CD4-positive, alpha-beta T cell treated with Interferon gamma for 1 hour (primary cell): ENCODE measurements at regions not wholly inside any gene's neighbourhood (a gene's known extent, or its start where the extent isn't known, plus 50 kb on each side); places are given as distances from the start of the nearest gene placed in this dataset.
A peak's percentile ranks its signal among the peaks of the same experiment; 100 is the strongest.

ENCODE experiments used
- DNase-seq: peaks from one replicate; pipeline ENCODE4 v3.0.0-alpha.2; 2020

DNA sequence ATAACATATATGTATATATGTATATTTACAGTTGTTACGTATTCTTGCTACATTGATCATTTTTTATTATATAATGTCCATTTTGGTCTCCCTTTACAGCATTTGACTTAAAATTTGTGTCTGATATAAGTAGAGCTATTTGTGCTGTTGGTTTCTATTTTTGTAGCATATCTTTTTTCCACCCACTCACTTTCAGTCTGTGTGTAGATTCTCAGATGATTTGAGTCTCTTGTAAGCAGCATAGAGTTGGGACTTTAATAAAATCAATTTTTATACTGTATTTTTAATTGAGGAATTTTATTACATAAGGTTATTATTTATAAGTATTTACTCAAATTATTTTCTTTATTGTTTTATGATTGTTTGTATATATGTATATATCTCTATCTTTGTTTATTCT, 1293.7 kb downstream of the TMEM121 start:
- DNase-seq = no peak

GRCh38 chr14:106821119-106821518, 1294.7 kb downstream of the TMEM121 start:
- DNase-seq = no peak

- no peak for DNase-seq
Measured at GRCh38 chr14:106822905-106823304, 1296.5 kb downstream of the TMEM121 start.

- DNase-seq = no peak
Measured at GRCh38 chr14:106823552-106823951, 1297.2 kb downstream of the TMEM121 start.

DNA sequence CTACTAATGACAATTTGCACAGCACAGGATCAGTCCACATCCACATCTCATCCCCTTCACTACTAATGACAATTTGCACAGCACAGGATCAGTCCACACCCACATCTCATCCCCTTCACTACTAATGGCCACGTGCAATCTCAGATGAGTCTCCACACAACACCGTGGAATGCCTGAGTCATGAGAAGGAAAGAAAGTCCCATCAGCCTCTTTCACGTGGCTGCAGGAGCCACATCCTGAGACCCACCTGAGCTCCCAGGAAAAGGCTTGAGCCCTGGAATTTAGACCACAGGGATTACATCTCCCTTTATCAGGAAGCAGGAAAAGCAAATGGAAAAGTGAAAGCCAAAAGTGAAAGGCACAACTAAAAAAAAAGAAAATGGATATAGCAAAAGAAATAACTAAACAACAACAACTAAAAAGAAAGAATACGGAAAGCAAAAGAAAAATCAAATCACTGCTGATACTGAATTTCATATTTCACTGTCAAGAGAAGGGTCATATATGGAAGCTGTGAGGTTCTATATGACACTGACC, 1300.5 kb downstream of the TMEM121 start:
- DNase-seq = no peak

DNA sequence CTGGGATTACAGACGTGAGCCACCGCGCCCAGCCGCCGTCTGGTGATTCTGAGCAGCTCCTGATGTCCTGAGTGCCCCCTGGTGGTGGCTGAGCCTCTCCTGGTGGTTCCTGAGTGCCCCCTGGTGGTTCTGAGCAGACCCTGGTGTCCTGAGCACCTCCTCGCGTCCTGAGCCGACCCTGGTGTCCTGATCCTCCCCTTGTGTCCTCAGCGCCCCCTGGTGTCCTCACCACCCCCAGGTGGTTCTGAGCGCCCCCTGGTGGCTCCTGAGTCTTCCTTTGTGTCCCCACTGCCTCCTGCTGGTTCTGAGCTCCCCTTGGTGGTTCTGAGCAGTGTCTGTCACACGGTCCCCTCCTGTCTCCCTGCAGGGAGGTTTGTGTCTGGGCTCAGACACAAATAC, 1304.9 kb downstream of the TMEM121 start:
- DNase-seq = peak; percentile 68

- DNase-seq = no peak
Measured at GRCh38 chr14:106837870-106838269, 1311.5 kb downstream of the TMEM121 start.

DNA sequence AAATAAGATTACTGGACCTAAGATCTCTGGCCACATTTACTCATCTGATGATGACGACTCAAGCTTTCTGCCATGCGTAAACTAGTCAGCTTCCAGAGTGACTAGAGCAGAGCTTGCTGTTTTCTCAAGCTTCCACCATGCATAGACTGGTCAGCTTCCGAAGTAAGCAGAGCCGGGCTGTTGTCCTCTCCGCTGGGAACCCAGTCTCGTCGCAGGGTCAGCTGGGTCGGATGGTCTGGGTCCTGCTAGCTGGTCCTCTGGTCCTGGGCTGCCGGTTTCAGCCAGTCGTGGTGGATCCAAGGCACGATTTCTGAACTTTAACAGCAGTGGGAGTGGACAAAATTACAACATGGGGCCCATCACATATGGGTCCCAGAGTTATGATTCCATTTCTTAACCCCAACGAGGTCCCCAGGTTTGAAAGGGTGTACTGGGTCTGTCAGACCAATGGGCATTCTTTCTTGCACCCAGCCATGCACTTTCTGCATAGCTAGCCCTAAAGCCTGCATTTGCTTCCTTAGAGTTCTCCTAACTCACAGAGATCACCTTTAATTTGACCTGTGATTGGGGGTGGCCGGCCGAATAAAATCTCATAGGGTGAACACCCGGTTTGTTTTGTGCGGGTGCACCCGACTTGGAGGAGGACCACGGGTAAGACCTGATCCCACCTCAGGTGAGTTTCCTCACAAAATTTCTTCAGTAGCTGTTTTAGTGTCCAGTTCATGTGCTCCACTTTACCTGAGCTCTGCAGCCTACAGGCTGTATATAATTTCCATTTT, 1312.8 kb downstream of the TMEM121 start:
- DNase-seq = no peak

- peak; percentile 16 for DNase-seq
Measured at GRCh38 chr14:106840258-106840657, 1313.9 kb downstream of the TMEM121 start.

- DNase-seq = no peak
Measured at GRCh38 chr14:106840991-106841390, 1314.6 kb downstream of the TMEM121 start.

GRCh38 chr14:106841701-106842100, 1315.3 kb downstream of the TMEM121 start:
- DNase-seq = no peak

DNA sequence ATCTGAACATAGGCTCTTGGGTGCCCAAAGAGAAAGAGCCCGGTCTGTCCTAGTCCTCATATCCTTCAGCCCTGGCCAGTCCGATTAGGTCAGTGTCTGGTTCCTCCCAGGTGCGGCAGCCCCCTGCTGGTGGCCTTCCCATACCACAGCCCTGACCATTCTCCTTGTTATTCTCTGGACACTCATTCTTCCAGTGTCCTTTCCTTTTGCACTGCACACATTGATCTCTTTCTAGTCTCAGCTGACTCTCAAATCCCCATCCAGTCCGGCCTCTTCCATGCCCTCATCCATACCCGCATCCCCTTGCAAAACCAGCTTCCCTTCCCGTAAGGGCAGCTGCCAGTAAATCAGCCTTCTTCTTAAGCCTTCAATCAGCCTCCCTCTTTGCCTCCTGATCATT, 1316.3 kb downstream of the TMEM121 start:
- no peak for DNase-seq

DNA sequence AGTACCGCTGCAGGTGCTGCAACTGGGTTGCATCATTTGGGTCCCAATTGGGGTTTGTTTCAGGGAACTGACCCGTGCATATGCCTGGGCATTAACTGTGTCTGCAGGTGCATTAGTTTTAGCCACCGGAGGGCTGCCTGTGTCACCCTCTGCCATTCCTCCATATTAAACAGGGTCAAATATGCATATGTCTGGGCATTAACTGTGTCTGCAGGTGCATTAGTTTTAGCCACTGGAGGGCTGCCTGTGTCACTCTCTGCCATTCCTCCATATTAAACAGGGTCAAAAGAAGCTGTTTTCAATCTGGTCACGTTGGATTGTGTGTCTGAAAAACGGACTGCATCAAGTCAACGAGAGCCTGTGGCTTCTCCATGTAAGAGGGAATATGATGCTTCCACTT, 1317.0 kb downstream of the TMEM121 start:
- no peak for DNase-seq

DNA sequence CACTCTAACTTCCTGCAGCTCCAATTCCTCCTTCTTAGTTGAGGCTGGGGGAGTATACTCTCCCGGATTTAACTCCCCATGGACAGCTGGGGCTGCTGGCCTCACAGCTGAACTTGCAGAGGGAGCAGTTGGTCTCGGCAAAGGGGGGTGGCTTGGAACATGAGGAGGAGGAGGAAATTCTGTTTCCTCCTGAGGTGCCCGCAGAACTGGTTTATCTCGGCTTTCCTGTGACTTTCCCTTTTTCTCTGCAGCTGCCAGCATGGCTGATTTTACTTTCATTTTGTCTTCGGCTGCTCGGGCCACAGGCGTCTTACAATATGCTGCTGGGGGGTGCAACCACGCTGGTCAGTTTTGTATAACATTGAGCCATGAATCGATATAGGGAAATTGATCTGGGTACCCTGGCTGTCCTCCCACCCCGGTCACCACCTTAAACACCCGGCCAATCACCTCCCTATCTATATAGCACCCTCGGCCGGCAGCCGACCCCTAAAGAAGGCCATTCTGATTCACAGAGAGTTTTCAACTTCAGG, 1317.6 kb downstream of the TMEM121 start:
- peak; percentile 35 for DNase-seq

- peak; percentile 77 for DNase-seq
Measured at GRCh38 chr14:106844608-106845285, 1318.4 kb downstream of the TMEM121 start.

- DNase-seq = peak; percentile 41
Measured at GRCh38 chr14:106845286-106846087, 1319.1 kb downstream of the TMEM121 start.

DNA sequence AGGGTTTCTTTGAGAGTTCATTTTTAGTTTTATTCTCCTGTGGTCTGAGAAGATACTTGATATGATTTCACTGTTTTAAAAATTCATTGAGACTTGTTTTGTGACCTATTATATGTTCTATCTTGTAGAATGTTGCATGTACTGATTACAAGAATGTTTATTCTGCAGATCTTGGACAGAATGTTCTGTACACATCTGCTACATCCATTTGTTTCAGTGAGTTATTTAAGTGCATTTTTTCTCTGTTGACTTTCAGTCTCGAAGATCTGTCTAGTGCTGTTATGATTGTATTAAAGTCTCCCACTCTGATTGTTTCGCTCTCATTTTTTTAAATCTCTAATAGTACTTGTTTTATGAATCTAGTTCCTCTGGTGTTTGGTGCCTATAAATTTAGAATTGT, 1319.8 kb downstream of the TMEM121 start:
- DNase-seq = no peak

DNA sequence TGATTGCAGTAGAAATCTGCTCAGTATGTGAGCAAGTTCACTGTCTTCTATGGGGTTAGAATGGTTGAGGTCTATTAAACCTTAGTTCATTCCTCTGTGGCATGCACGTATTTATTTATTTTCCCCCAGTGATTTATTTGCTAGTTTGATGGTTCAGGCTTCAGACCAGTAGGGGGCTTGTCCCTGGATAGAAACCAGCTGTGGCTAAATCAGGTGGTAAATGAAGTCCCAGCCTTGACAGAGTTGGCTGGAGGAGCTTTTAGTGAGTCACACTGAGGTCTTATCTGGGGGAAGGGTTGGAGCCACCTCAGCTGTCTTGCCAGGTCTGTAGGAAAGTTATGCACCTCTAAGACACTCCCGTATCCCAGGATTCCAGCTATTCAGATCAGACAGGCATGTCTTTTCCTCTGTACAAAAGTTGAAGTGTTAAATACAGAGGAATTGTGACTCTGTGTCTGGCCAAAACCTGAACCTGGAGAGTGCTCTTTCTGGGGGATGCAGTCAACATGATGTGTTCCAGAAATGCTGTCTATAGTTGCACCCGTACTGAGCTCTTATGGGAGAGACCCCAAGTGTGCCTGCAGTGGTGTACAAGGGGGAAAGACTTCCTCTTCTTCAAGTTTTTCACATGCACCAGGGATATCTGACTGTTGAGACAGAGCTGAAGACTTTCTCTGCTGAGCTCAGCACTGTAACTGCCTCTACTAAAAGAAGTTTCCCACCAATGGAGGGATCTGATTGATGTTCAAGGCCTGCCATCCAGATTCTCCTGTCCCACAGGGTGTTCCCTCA, 1322.1 kb downstream of the TMEM121 start:
- no peak for DNase-seq

DNA sequence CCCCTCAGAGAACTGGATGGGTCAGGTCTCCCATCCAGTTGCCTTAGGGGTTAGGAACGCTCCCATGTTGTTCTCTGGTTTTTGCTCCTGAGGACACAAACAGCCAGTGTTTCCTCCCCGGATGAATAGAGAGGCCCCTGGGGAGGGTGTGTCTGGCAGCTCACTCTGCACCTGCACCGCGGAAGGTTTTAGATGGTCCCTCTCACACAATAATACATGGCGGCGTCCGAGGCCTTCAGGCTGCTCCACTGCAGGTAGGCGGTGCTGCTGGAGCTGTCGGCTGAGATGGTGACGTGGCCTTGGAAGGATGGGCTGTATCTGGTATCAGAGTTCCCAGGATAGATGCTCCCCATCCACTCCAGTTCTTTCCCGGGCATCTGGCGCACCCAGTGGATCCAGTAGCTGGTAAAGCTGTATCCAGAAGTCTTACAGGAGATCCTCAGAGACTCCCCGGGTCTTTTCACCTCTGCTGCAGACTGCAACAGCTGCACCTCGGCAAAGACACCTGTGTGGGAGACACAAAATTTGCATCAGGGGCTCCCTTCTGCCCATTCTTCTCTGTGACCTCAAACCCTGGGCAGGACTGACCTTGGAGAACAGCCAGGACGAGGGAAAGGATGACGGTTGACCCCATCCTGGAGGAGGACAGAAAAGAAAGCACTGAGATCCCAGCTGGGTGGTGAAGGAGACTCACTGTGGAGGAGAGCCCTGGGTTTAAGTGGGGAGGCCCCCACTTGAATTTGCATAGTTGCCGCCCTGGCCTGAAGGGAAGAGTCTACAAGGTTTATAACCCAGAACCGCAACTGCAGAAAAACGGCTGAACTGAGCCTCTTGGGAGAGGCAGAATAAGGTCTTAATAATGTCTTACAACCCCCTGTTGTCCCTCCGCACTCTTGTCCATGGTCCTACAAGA, 1324.8 kb downstream of the TMEM121 start:
- peak; percentile 46 for DNase-seq

GRCh38 chr14:106872611-106873446, 1346.4 kb downstream of the TMEM121 start:
- peak; percentile 83 for DNase-seq
